B cell (primary cell): ENCODE measurements at regions not wholly inside any gene's neighbourhood (a gene's known extent, or its start where the extent isn't known, plus 50 kb on each side); places are given as distances from the start of the nearest gene placed in this dataset.

Experiments
- CTCF ChIP-seq: fragments of 200-600 bp; IDR thresholded peaks from one replicate; pipeline ENCODE4 v1.8.0; 2022; ENCODE audit warnings: antibody characterized with exemption, mild to moderate bottlenecking
- EZH2 ChIP-seq: IDR thresholded peaks from 2 replicates; pipeline ENCODE4 v1.6.1; 2012; ENCODE audit warnings: borderline replicate concordance, low read depth, mild to moderate bottlenecking, moderate library complexity, low read length; ENCODE audit not compliant: insufficient read depth, poor library complexity, severe bottlenecking

GRCh38 chr13:90995614-90996013 lies 351.9 kb upstream of the MIR17HG start:
- TF ChIP-seq CTCF, result no peak
- no peak for TF ChIP-seq EZH2
